ENCODE measurements at regions not wholly inside any gene's neighbourhood (a gene's known extent, or its start where the extent isn't known, plus 50 kb on each side); places are given as distances from the start of the nearest gene placed in this dataset.

DNA sequence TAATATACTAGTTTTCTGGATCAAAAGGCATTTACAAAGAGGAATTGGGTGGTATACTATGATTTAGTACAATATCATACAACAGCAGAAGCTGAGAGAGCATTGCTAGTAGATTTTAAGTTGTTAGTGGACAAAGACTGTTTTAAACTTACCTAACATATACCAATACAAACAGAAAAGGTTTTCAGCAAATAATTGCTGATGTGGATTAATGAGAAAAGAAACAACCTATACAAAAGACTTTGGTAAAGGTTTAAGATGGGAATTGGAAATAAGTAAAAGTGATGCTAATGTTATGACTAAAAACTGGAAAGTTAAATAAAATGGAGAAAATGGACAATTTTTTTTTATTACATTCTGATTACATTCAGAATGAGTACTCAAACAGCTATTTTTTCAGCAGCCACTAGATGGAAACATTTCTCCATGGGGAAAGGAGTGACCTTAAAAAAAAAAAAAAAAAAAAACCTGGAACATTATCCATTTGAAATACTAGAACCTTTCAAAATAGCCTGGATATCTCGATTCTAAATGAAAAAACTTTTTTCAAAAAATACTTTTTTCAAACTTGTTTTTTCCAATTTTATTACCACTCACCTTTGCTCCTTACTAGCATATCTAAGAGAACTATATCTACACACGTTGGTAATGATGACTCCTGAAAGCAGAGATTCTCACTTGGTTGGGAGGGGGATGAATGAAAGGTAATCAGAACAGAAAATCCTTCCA is 55.4 kb downstream of the EPRS1 start:
- in situ Hi-C loops (cut with MboI) = no loop called here
- Histone ChIP-seq H3K79me2 (ENCODE audit: control insufficient read depth, insufficient read depth, low read length) (no peaks in the 10 kb centered on the region), H3K27ac (ENCODE audit: control insufficient read depth, insufficient read depth) (no peak overlapping the region), H3K36me3 (ENCODE audit: control insufficient read depth in 2 of 2, insufficient read depth in 2 of 2, low read length in 1 of 2) (peaks cover 2 to 8% of the 10 kb centered on the region in 2 experiments), H3K4me3 (no peak overlapping the region), H4K20me1 (ENCODE audit: control insufficient read depth, insufficient read depth) (no peaks in the 10 kb centered on the region), H3K27me3 (replicated peaks in 1 of 2; ENCODE audit: control insufficient read depth in 2 of 2, insufficient read depth in 2 of 2, low read length in 1 of 2) (no peaks in the 10 kb centered on the region), H3K9ac (ENCODE audit: control insufficient read depth, insufficient read depth, low read length) (no peak overlapping the region), H3K4me1 (ENCODE audit: control insufficient read depth, insufficient read depth, low read length) (peaks cover 4% of the 10 kb centered on the region), H3K9me3 (replicated peaks; ENCODE audit: control insufficient read depth, insufficient read depth, low read length) (no peaks in the 10 kb centered on the region), H3K4me2 (ENCODE audit: control insufficient read depth, insufficient read depth) (no peak overlapping the region), H2AFZ (ENCODE audit: control insufficient read depth, low read depth, low read length) (no peak overlapping the region)
- SMC1A ChIA-PET (ENCODE audit: uncharacterized antibody, unreplicated experiment) = interaction anchor here (0.8 to 4.8 kb wide), 14 partner anchors 8 to 228 kb away, joined by 3 to 24 read pairs (median 4); partner anchors contain the start of gene IARS2
- no peak for DNase-seq (ENCODE audit: low read depth, low spot score)
- no peak for TF ChIP-seq HDAC6 (IDR thresholded peaks at IDR 0.05; ENCODE audit: unreplicated experiment)
- peak; percentile 96 for TF ChIP-seq ZNF384 (IDR thresholded peaks at IDR 0.05; ENCODE audit: borderline replicate concordance, low read depth, low read length)
- TF ChIP-seq RAD21 (IDR thresholded peaks at IDR 0.05; ENCODE audit: insufficient read depth, low read depth, low read length) = peak; percentile 62
- no peak for TF ChIP-seq CREM (IDR thresholded peaks at IDR 0.05; ENCODE audit: low read depth)
- TF ChIP-seq, protein P1, sequence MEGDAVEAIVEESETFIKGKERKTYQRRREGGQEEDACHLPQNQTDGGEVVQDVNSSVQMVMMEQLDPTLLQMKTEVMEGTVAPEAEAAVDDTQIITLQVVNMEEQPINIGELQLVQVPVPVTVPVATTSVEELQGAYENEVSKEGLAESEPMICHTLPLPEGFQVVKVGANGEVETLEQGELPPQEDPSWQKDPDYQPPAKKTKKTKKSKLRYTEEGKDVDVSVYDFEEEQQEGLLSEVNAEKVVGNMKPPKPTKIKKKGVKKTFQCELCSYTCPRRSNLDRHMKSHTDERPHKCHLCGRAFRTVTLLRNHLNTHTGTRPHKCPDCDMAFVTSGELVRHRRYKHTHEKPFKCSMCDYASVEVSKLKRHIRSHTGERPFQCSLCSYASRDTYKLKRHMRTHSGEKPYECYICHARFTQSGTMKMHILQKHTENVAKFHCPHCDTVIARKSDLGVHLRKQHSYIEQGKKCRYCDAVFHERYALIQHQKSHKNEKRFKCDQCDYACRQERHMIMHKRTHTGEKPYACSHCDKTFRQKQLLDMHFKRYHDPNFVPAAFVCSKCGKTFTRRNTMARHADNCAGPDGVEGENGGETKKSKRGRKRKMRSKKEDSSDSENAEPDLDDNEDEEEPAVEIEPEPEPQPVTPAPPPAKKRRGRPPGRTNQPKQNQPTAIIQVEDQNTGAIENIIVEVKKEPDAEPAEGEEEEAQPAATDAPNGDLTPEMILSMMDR (IDR thresholded peaks at IDR 0.05 in 2 of 3, conservative IDR thresholded peaks at IDR 0.05 in 1 of 3; ENCODE audit: control insufficient read depth in 2 of 3, extremely low read depth in 1 of 3, insufficient read depth in 1 of 3, low read depth in 3 of 3, low read length in 3 of 3) = peak; percentile 46 to 55 (median 52); a peak in 5 of 6 replicates
- TF ChIP-seq TBL1XR1 (IDR thresholded peaks at IDR 0.05; ENCODE audit: low read depth, low read length) = no peak
- TF ChIP-seq GATAD2B (conservative IDR thresholded peaks at IDR 0.05; ENCODE audit: low read depth) = no peak
- TF ChIP-seq, protein P2, sequence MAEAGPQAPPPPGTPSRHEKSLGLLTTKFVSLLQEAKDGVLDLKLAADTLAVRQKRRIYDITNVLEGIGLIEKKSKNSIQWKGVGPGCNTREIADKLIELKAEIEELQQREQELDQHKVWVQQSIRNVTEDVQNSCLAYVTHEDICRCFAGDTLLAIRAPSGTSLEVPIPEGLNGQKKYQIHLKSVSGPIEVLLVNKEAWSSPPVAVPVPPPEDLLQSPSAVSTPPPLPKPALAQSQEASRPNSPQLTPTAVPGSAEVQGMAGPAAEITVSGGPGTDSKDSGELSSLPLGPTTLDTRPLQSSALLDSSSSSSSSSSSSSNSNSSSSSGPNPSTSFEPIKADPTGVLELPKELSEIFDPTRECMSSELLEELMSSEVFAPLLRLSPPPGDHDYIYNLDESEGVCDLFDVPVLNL (IDR thresholded peaks at IDR 0.05; ENCODE audit: low read depth, low read length) = no peak
- peak; percentile 34; the same call in 1 of the 2 replicates for TF ChIP-seq SMC3 (IDR thresholded peaks at IDR 0.05; ENCODE audit: borderline replicate concordance, low read length)
- CTCF ChIA-PET = interaction anchor here (0.6 to 7.1 kb wide), 20 partner anchors 13 to 742 kb away, joined by 3 to 52 read pairs (median 4); partner anchors contain the start of gene IARS2
- ATAC-seq = no peak
- RAD21 ChIA-PET (ENCODE audit: unreplicated experiment) = interaction anchor here (0.6 to 3.4 kb wide), 4 partner anchors 99 to 308 kb away, joined by 4 to 18 read pairs (median 5); partner anchors contain the start of gene BPNT1
- 41% methylated on average over 2 of the region's 2 CpGs for WGBS (ENCODE audit: insufficient coverage, insufficient replicate concordance, low lambda C conversion rate, missing lambda C conversion rate)
- FAIRE-seq = no peak
- POLR2A ChIA-PET = interaction anchor here (0.6 to 1.1 kb wide), 3 partner anchors 99 to 222 kb away, joined by 3 to 6 read pairs (median 4); no protein-coding TSS in a partner anchor
- intact Hi-C loops (cut with micrococcal nuclease; ENCODE audit: unreplicated experiment) = loop anchor here (5.0 to 10.0 kb wide), 2 partner anchors 94 to 131 kb away; partner anchors contain the start of gene BPNT1
- BruUV-seq (replicated peaks) = no TSS peak

All from GM12878 (cell line).